Smooth muscle cell (in vitro differentiated cells): ENCODE measurements at regions not wholly inside any gene's neighbourhood (a gene's known extent, or its start where the extent isn't known, plus 50 kb on each side); places are given as distances from the start of the nearest gene placed in this dataset.
A peak's percentile ranks its signal among the peaks of the same experiment; 100 is the strongest.

Source experiments
- DNase-seq: peaks from one replicate; lab custom pipeline; 2025; ENCODE audit not compliant: unreplicated experiment; lab: John Stamatoyannopoulos, UW
- H2AFZ ChIP-seq: fragments of 200-600 bp; sonication (generic); 2 replicates; pipeline ENCODE4 v1.6.0; 2016; ENCODE audit warnings: antibody characterized with exemption, low read depth, mild to moderate bottlenecking
- H3F3A ChIP-seq: fragments of 200-600 bp; sonication (generic); 2 replicates; pipeline ENCODE4 v1.6.0; 2017; ENCODE audit warnings: antibody characterized with exemption, low read depth
- H3K27ac ChIP-seq: fragments of 200-600 bp; sonication (generic); 2 replicates; pipeline ENCODE4 v1.5.1; 2016; ENCODE audit warnings: low read depth, mild to moderate bottlenecking
- H3K27me3 ChIP-seq: fragments of 200-600 bp; sonication (generic); 2 replicates; pipeline ENCODE4 v1.6.1; 2016; ENCODE audit warnings: low read depth, mild to moderate bottlenecking
- H3K36me3 ChIP-seq: fragments of 200-600 bp; sonication (generic); 2 replicates; pipeline ENCODE4 v1.5.1; 2016; ENCODE audit warnings: low read depth
- H3K4me1 ChIP-seq: fragments of 200-600 bp; sonication (generic); 2 replicates; pipeline ENCODE4 v1.5.1; 2016; ENCODE audit warnings: low read depth
- H3K4me2 ChIP-seq: fragments of 200-600 bp; sonication (generic); 2 replicates; pipeline ENCODE4 v1.6.0; 2016; ENCODE audit warnings: mild to moderate bottlenecking
- H3K4me3 ChIP-seq: fragments of 200-600 bp; sonication (generic); 2 replicates; pipeline ENCODE4 v1.5.1; 2016; ENCODE audit warnings: mild to moderate bottlenecking
- H3K79me2 ChIP-seq: fragments of 200-600 bp; sonication (generic); 2 replicates; pipeline ENCODE4 v1.6.0; 2016; ENCODE audit warnings: low read depth, mild to moderate bottlenecking
- H3K9ac ChIP-seq: fragments of 200-600 bp; sonication (generic); 2 replicates; pipeline ENCODE4 v1.6.0; 2016; ENCODE audit warnings: low read depth
- H3K9me3 ChIP-seq: fragments of 200-600 bp; sonication (generic); replicated peaks from 2 replicates; pipeline ENCODE4 v1.5.1; 2016; ENCODE audit warnings: low read depth
- H4K20me1 ChIP-seq: fragments of 200-600 bp; sonication (generic); 2 replicates; pipeline ENCODE4 v1.6.0; 2016; ENCODE audit warnings: low read depth
- CTCF ChIP-seq: fragments of 200-600 bp; sonication (generic); IDR thresholded peaks from 2 replicates; pipeline ENCODE4 v1.5.1; 2017; ENCODE audit warnings: borderline replicate concordance, mild to moderate bottlenecking, antibody characterized with exemption; ENCODE audit not compliant: insufficient read depth, poor library complexity, severe bottlenecking
- WGBS: methylation state at CpG from one replicate; pipeline ENCODE4 v1.1.7; 2016; ENCODE audit warnings: low lambda C conversion rate; 5-methylcytosine and 5-hydroxymethylcytosine counted together

- no peak overlapping the region for H3K27ac ChIP-seq
- no peak overlapping the region for H3K4me2 ChIP-seq
- H4K20me1 ChIP-seq = no peaks in the 10 kb centered on the region
- no peak overlapping the region for H3K9ac ChIP-seq
- no peak overlapping the region for H2AFZ ChIP-seq
- no peak for DNase-seq
- H3K79me2 ChIP-seq = no peaks in the 10 kb centered on the region
- WGBS = 69% methylated on average over 3 of the region's 3 CpGs
- no peak overlapping the region for H3K4me3 ChIP-seq
- H3K9me3 ChIP-seq = no peaks in the 10 kb centered on the region
- no peaks in the 10 kb centered on the region for H3K36me3 ChIP-seq
- TF ChIP-seq CTCF = no peak
- H3F3A ChIP-seq = no peaks in the 10 kb centered on the region
- no peaks in the 10 kb centered on the region for H3K4me1 ChIP-seq
- no peaks in the 10 kb centered on the region for H3K27me3 ChIP-seq
Measured at GRCh38 chr6:43974643-43975230, 152.5 kb downstream of the MRPL14 start.

DNA sequence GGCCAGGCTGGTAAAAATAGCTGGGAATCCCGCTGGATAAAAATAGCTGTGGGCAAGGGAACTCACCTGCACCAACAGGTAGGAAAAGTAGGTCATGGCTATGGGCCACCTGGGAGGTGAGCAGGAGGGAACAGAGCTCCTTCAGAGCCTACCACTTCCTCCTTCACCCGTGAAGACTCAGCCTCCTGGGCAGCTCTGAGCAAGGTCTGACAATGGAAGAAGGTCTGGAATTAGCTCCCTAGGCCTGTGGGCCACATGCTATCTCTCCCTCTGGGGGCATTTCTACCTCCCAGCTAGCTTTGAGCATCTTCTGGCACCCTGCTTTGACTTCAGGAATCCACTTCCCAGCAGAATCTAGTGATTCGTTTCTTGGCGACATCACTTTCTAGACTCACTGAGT lies 153.9 kb downstream of the MRPL14 start:
- WGBS = 87% methylated on average over 4 of the region's 4 CpGs
- no peaks in the 10 kb centered on the region for H4K20me1 ChIP-seq
- no peak overlapping the region for H2AFZ ChIP-seq
- no peak overlapping the region for H3K4me2 ChIP-seq
- H3K36me3 ChIP-seq = no peaks in the 10 kb centered on the region
- H3K27me3 ChIP-seq = no peaks in the 10 kb centered on the region
- H3K79me2 ChIP-seq = no peaks in the 10 kb centered on the region
- no peak overlapping the region for H3K4me3 ChIP-seq
- no peaks in the 10 kb centered on the region for H3K9me3 ChIP-seq
- H3K9ac ChIP-seq = no peak overlapping the region
- no peaks in the 10 kb centered on the region for H3K4me1 ChIP-seq
- no peak for TF ChIP-seq CTCF
- no peak overlapping the region for H3K27ac ChIP-seq
- no peak for DNase-seq
- no peaks in the 10 kb centered on the region for H3F3A ChIP-seq

DNA sequence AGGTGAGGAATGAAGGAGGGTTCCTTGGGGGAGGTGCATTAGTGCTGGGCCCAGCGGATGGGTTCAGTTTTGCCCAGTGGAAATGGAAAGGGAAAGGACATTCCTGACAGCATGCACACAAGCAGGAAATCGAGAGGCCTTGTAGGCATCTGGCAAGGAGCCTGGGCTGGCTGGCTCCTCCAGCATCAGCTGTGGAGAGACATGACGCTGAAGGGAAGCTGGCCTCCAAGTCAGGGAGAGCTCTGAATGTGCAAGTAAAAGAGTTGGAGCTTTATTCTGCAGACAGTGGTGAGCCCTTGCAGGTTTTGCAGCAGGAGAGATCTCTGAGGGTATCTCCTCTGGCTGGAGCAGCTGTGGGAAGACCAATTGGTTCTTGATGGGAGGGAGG lies 154.3 kb downstream of the MRPL14 start:
- Histone ChIP-seq H4K20me1 (no peaks in the 10 kb centered on the region), H3K4me2 (no peak overlapping the region), H3K4me3 (no peak overlapping the region), H3K27ac (no peak overlapping the region), H2AFZ (peak overlapping the region; percentile 36), H3K27me3 (no peaks in the 10 kb centered on the region), H3K9ac (no peak overlapping the region), H3K79me2 (no peaks in the 10 kb centered on the region), H3F3A (no peaks in the 10 kb centered on the region), H3K9me3 (no peaks in the 10 kb centered on the region), H3K36me3 (no peaks in the 10 kb centered on the region), H3K4me1 (no peaks in the 10 kb centered on the region)
- no peak for TF ChIP-seq CTCF
- DNase-seq = no peak
- 46% methylated on average over 3 of the region's 3 CpGs for WGBS

- DNase-seq = no peak
- no peaks in the 10 kb centered on the region for H3K9me3 ChIP-seq
- no peaks in the 10 kb centered on the region for H3K79me2 ChIP-seq
- no peak overlapping the region for H3K4me2 ChIP-seq
- H3K36me3 ChIP-seq = no peaks in the 10 kb centered on the region
- TF ChIP-seq CTCF = no peak
- H3K27ac ChIP-seq = no peak overlapping the region
- no peaks in the 10 kb centered on the region for H3F3A ChIP-seq
- H3K4me1 ChIP-seq = no peaks in the 10 kb centered on the region
- no peaks in the 10 kb centered on the region for H3K27me3 ChIP-seq
- no peak overlapping the region for H3K4me3 ChIP-seq
- 85% methylated on average over 6 of the region's 6 CpGs for WGBS
- H3K9ac ChIP-seq = no peak overlapping the region
- peak overlapping the region; percentile 36 for H2AFZ ChIP-seq
- no peaks in the 10 kb centered on the region for H4K20me1 ChIP-seq
Measured at GRCh38 chr6:43972179-43972912, 154.9 kb downstream of the MRPL14 start.
